Hematopoietic multipotent progenitor cell (in vitro differentiated cells): ENCODE measurements at regions not wholly inside any gene's neighbourhood (a gene's known extent, or its start where the extent isn't known, plus 50 kb on each side); places are given as distances from the start of the nearest gene placed in this dataset.

Experiments used
- DNase-seq, 3 donors: peaks; one replicate each; pipeline ENCODE4 v3.0.0-alpha.2; 2011 to 2015; ENCODE audit warnings: low read depth in 2 of 3, low spot score in 2 of 3

DNA sequence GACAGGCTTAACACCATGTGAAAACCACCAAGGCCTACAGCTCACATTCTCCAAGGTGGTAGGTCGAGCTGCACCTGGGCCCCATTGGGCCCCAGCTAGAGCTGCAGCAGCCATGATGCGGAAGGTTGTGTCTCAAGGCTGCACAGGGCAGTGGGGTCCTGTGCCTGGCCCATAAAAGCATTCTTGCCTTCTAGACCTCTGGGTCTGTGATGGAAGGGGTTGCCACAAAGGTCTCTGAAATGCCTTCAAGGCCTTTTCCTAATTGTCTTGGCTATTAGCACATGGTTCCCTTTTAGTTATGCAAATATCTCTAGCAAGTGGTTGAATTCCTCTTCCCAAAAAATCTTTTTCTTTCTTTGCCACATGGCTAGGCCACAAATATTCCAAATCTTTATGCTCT lies 52.5 kb upstream of the C11orf58 start:
- no peak for DNase-seq

DNA sequence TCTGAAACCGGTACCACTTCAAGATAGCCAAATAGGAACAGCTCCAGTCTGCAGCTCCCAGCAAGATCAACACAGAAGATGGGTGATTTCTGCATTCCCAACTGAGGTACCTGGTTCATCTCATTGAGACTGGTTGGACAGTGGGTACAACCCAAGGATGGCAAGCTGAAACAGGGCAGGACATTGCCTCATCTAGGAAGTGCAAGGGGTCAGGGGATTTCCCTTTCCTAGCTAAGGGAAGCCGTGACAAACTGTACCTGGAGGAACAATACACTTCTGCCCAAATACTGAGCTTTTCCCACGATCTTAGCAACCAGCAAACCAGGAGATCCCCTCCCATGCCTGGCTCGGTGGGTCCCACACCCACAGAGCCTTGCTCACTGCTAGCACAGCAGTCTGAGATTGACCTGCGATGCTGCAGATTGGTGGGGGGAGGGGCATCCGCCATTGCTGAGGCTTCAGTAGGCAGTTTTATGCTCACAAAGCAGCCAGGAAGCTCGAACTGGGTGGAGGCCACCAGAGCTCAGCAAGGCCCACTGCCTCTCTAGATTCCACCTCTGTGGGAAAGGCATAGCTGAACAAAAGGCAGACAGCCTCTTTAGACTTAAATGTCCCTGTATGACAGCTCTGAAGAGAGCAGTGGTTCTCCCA lies 59.9 kb upstream of the C11orf58 start:
- no peak for DNase-seq

DNA sequence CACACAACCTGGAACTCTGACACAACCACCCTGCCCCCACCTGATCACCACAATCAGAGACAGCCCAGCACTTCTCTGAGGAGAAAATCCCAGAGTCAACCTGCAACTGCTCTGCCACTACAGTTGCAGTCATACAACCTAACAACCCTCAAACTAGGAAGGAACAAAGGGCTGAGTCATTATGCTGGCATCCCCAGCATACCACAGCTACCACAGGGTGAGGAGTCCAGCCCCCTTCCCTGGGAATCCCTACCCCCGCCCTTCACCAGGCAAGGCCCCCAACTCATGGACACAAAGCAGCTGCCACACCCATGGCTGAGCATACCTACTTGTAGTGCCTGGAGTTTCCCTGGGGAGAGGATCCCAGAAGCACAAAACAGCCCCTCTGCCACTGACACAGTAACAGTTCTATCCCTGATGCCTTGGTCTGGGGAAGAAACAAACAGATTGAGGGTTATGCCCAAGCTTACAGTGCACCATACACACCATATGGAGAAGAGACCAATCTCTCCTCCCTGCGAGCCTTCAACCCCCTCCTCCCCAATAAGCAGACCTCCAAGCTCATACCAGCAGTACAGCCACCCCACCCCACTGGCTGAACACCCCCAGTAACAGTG lies 68.5 kb upstream of the C11orf58 start:
- DNase-seq, result no peak

DNA sequence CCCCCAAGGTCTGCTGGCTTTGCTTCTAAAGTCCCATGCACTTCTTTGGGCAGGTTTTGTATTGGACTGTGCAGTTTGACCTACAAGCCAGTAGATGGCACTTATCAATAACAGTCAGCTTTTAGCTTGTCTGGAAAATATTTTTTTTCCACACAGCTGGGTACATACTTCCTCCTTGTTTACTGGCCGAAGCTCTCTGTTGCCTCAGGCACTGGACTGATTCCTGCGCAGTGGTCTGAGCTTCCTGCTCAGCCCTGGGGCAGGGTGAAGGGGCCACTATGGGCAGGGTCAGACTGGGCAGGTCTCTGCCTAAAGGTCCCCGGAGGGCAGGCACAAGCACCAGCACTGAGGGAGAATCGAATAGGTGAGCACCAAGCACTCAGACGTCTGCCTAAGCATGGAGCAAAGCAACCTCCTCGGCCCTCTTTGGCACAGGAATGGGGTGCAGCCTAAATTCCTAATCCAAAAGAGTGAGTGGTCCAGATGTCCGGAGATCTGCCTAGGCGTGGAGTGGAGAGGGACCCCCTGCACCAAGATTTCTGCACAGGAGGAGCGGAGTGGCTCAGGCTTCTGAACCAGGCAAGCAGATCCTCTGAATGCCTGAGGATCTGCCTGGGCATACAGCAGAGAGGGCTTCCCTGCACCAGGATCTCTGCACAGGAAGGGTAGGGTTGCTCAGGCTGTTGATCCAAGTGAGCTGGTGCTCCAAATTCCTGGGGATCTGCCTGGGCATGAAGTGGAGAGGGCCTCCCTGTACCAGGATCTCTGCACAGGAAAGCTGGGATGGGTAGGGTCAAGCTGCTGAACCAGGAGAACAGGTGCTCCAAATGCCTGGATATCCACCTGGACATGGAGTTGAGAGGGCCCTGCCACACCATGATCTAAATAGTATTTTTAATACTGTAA lies 105.9 kb upstream of the C11orf58 start:
- no peak for DNase-seq

DNA sequence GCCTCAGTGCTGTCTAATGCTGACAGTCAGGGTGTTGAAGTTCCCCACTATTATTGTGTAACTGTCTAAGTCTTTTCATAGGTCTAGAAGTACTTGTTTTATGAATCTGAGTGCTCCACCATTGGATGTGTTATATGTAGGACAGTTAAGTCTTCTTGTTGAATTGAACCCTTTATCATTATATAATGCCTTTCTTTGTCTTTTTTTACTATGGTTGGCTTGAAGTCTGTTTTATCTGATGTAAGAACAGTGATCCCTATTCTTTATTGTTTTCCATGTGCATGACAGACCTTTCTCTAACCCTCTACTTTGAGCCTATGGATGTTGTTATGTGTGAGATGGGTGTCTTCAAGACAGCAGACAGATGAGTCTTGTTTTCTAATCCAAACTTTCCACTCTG lies 107.8 kb upstream of the C11orf58 start:
- DNase-seq, result no peak

DNA sequence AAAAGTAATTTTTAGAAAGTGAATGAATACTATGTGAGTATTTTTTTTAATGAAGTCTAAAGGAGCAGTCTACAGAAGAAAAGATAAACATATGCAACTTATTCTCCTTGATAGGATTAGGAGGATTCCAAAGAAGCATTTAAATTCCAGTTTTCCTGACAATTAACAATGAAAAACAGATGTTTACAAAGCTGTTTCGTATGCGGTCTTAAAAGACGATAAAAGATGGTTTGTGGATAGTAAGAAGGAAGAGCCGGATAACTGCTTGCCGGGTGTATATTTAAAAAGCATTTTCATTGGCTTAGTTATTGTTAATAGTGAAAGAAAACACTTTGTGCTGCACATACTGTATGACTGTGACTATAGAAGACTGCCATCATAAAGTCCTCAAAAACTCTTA lies 120.0 kb upstream of the C11orf58 start:
- DNase-seq, result no peak

DNA sequence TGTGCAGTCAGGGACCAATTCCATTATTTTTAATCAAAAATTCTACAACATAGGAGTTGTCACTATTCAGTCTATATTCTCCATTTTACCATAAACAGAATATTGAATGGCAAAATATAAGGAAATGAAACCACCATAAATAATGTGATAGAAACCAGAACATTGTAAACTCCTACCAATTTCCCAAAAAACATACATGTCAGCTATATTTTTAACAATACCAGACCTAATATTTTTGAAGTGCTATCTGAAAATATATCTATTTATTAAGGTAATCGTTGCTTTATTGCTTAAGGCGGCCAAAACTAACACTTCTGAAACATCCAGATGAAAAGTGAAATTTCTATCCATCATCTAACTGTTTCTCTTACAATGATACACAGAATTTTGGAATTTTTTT lies 123.0 kb upstream of the C11orf58 start:
- no peak for DNase-seq

DNA sequence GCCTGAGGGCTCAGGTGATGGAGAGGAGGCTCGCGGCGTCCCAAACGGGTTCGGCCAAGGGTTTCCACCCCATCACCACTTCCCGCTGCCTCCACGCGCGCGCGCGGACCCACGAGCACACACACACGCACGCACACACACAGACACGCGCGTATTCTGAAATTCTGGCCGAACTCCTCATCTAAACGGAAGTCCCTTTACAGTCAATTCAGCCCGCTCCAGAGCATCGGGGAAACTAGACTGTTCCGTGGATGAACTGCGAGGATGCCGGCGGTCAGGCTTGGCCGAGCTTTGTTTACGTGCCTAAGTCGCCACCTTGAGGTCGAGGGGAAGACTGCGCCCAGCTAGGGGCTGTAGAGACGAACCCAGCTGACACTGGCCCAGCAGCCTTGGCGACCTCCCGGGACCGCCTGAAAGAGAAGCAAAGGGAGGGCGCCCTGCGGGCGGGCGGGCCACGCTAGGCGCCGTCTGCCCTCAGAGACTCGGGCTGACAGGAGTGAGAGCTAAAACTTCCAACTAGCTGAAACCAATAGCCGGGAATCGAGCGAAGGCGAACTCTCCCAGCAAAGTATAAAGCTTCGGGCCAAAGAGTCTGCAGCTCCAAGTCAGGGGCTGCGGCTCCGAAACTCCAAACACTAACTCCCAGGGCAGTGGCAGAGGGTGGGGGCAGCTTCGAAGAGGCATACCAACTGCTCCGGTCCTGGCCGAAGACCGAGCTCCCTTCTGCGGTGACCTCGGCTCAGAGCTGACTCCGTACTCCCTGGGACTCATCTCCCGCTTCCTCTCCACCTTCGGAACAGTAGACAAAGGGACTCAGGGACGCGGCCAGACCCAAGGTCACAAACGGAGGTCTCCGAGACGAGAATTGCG lies 124.7 kb upstream of the C11orf58 start:
- DNase-seq, result peak in 2 of 3 donors; percentile 84 to 89

DNA sequence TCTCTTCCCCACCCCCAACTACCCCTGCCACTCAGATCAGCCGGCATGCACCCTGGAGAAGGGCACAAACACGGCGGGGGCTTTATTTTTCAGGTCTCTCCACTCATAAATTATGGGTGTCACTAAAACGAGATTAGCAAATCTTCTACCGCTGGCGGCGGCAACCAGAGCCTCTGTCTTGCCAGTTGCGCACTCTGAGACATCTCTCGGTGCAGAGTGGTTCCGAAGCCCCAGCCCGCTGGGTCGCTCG lies 125.3 kb upstream of the C11orf58 start:
- DNase-seq, result peak in 1 of 3 donors; percentile 17

DNA sequence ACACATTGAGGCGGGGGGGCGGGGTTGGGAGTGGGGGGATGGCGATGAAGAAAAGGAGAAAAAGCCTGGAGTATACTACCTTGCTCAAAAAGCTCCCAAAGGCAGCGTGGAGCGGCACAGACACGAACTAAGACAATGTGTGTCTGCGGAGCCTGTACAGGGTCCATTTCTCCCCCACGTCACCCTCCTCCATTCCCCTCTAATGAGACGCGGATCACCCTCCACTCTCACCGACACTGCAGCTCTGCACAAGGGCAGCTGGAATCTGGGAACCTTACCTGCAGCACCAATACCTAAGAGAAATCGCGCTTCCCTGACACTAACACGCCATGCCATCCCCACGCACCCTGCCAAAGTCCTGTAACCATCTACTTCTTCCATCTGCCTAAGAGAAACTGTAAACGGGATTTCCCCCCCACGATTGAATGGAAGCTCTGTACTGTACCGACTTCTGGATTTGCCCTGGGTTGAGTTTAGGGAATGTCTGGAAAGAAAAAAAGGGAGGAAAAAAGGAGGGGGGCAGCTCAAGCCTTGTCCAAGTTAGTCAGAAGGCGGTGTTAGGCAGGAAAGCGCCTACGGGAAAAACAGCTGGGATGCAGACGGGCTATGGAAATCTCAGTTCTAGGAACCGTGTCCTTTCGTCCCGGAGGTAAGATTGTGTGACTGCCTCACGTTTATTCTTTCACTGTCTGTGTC lies 125.7 kb upstream of the C11orf58 start:
- DNase-seq, result no peak

DNA sequence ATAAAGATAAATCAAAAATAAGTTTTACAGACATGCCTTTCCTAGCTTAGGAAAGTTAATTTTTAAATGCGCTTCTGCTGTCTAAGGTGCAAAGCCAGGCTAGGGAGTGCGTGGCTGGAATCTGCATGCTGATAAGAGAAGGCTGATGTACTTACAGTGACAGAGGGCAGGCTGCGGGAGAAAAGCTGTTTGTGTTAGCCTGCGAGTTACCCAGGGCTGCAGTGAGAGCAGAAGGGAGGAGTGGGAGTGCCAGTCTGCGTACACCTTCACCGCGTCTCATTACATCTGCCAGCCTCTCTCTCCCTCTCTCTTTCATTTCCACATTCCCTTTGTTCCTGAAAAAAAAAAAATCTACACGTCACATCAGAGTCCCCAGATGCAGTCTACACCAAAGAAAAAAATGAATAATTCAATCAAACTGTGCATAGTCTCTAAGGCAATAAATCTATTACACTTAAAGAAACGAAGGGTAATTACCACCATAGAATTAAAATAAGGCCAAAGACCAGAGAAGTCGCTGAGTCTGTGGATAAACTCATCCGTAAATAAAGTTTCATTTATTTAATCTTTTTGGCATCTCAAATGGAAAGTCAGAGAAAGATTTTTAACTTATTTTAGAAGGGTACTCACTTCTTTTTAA lies 126.4 kb upstream of the C11orf58 start:
- peak in 1 of 3 donors; percentile 42 for DNase-seq

DNA sequence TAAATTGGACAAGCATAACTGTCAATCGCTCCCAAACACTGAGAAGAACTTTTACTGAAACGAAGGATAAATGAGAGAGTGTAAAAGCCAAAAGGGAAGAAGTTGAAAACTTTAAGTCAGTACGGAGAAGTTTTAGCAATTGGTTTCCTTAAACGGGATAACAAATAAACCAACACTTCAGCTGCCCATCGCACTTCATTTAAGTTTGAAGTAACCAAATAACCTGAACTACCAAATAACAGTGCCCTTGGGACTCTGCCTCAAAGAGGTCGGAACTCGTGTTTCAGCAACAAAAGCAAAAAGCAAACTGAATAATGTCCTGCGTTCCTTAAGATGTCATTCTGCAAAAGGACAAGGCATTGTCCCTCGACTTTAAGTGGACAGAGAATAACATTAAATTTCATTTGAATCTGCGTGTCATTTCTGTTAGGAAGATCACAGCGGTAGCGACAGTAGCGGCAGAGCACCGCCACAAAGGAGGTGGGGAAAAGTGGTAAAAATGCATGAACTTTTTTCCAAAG lies 127.0 kb upstream of the C11orf58 start:
- DNase-seq, result peak in 1 of 3 donors; percentile 34

DNA sequence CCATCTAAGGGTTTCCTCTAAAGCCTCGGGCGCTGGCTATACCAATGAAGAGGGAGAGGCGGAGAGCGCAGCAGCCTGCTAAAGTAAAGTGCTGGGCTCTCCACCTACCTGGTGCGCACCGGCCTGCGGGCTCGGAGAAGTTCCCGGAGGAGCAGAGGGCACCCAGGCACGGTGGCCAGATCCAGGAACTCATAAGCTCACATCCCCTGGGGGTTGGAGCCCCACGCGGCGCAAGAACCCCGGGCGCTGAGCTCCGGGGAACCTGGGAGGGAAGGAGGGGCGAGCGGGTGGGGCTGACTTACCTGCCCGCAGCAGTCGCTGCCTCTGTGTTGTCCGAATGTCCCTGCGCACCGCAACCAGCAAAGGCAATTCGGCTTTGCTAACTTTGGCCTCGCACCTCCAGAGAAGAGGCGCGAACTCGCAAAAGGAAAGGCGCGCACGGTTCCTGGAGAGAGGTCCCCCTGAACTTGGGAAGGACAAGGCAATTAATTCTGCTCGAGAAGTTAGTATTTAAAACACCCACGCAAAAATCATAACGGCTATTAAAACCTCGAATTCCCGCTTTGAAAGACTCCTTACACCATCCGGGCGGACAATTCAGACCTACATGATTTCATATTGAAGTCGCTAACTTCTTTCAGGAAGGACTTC lies 127.6 kb upstream of the C11orf58 start:
- DNase-seq, result no peak

DNA sequence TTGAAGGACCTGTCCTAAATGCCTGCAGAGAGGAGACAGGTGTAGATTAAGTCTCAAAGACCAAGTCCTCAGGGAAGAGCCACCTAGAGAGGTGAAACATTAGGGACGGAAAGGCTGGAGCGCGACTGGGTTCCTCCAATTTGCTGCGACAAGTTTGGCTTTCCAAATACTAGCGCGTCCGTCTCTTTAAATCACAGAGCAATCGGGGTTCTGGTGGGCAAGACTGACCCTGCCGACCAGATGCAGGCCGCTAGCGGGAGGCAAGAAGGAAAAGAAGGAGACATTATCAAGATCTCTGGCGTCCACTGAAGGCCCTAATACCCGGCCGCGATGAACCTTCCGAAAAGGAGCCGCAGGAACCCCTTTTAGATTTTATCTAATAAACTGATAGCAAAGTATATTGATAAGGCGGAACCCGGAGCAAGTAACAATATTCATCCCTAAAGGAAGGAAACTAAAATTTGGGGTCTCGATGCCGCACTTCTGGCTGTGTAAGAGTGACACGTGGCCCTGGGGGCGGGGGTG lies 128.2 kb upstream of the C11orf58 start:
- no peak for DNase-seq

DNA sequence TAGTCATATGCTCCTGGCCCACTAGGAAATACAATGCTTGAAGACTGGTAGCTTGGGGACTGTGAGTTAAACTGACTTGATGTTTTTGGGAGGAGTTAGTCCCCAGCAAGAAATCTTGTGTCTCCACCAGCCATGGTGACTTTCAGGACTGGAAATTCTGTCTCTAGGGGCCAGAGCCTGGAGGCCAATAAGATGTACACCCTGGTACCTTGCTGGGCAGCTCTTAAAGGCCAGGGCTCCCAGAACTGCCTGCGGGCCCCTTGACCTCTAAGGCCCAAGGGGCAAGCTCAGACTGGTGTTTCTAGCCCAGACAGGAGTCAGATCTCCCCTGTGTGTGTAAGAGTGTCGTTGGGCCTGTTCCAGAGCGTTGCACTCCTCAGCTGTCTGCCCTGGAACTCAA lies 128.7 kb upstream of the C11orf58 start:
- DNase-seq, result no peak

DNA sequence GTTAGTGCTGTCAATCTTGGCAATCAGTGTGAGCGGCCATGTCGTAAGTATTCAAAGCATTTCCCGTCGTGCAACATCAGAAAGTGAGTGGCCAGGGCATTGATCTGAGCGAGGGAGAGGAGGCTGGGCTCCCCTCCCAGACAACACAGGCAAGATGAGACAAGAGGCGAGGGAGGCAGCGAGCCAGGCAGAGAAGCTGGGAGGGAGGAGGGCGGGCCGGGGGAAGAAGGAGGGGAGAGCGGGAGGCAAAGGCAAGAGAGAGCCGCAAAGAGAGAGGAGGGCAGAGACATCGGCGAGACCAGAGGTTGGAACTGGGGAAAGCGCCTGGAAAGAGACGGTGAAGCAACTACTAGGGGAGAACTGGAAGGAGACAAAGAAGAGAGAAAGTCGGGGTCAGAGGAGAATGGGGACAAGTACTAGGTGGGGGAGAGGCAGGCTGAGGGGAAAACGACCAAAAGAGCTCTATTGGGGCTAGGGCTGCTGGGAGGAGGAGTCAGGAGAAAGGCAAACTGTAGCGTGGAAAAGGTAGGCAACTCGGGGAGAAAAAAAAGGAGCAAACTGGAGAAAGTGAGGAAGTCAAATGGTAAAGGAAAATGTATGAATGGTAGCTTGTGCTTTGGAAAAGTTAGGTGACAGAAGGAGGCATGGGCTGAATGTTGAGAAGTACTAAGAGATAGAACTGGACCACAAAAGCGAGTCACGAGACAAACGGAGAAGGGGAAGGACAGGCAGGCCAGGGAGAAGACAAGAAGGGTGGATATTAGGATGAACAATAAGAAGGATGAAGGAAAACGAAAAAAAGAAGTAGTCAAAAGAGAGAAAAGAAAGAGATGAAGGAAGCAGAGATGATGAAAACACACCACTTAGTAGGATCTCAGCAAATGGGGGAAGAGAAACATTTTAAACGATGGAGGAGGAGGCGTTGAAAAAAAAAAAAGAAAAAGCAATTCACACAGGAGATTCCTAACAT lies 130.5 kb upstream of the C11orf58 start:
- peak in 1 of 3 donors; percentile 22 for DNase-seq

DNA sequence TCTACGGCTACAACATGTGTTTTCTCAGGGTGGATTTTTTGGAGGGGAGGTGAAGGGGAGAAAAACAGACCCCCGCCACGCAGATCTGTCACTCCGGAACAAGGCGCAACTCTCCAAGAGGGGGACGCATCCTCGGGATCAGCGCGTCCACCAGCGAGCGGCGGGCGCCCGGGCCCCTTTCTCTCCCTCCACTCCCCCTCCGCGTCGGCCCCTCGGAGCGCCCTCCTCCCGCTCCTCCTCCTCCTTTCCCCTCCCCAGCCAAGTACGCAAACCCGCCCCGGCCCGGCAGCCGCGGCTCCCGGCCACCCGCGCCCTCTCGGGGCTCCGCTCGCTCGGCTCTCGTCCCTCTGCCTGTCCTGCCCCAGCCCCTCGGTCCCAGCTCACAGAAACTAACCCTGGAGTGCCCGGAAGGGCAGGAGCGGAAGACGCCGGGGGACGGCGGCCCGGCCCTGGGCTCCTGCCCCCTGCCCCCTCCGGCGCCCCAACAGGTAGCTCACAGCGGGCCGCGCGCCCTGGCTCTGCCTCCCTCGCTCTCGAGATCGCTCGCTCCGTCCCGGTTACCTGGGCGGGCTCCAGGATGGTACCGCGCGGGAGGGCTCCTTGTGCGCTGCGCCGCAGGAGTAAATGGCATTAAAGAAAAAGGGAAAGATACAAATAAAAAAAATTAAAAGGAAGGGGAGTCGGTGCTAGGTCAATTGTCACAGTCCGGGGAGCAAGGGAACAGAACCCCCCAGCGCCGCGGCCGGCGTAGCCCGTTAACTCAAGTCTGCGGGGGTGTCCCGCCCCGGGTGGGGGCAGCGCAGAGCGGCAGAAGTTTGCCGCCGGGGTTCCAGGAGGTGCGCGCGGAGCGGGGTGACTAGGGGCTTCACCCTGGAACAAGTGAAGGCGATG lies 131.4 kb upstream of the C11orf58 start:
- no peak for DNase-seq
